Spleen (tissue), 7 donors: ENCODE measurements at regions not wholly inside any gene's neighbourhood (a gene's known extent, or its start where the extent isn't known, plus 50 kb on each side); places are given as distances from the start of the nearest gene placed in this dataset.

Experiments
- POLR2A ChIP-seq, 3 donors: fragments of 450-650 bp; IDR thresholded peaks; one replicate each; pipeline ENCODE4 v1.5.1; 2017; ENCODE audit warnings: antibody characterized with exemption in 3 of 3, mild to moderate bottlenecking in 1 of 3
- TF ChIP-seq, protein P1 (sequence below), 11 experiments: fragments of 200-600 bp in 7 of 11; fragments of 450-650 bp in 4 of 11; sonication (generic) in 4 of 11; IDR thresholded peaks in 8 of 11; conservative IDR thresholded peaks in 3 of 11; 1 replicate in 7 of 11; 2 replicates in 4 of 11; pipeline versions ENCODE4 v1.4.0 to v1.8.0; 2016 to 2021; ENCODE audit warnings: antibody characterized with exemption in 11 of 11, inconsistent platforms in 4 of 11, mild to moderate bottlenecking in 1 of 11
- donor health status: DM: no; HTN: no; CAD: no; lungs with moderate emphysema.
- donor health status: DM: no; HTN: no; CAD: no.
- donor health status: DM: no; HTN: no; CAD: no.

DNA sequence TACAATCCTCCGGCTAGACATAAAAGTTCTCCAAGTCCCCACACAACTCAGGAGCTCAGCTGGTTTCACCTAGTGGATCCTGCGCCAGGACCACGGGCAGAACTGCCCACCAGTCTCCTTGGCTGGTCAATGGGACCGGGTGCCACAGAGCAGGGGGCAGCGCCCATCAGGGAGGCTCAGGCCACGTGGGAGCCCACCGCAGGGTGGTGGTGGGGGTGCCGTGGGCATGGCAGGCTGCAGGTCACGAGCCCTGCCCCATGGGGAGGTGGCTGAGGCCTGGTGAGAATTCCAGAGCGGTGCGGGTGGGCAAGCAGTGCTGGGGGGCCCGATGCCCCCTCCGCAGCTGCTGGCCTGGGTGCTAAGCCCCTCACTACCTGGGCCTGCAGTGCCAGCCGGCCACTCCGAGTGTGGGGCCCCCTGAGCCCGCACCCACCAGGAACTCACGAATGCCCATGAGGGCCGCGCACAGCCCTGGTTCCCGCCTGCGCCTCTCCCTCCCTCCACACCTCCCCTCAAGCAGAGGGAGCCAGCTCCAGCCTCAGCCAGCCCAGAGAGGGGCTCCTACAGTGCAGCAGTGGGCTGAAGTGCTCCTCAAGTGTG is 1091.9 kb upstream of the TENM4 start:
- TF ChIP-seq, protein P1, sequence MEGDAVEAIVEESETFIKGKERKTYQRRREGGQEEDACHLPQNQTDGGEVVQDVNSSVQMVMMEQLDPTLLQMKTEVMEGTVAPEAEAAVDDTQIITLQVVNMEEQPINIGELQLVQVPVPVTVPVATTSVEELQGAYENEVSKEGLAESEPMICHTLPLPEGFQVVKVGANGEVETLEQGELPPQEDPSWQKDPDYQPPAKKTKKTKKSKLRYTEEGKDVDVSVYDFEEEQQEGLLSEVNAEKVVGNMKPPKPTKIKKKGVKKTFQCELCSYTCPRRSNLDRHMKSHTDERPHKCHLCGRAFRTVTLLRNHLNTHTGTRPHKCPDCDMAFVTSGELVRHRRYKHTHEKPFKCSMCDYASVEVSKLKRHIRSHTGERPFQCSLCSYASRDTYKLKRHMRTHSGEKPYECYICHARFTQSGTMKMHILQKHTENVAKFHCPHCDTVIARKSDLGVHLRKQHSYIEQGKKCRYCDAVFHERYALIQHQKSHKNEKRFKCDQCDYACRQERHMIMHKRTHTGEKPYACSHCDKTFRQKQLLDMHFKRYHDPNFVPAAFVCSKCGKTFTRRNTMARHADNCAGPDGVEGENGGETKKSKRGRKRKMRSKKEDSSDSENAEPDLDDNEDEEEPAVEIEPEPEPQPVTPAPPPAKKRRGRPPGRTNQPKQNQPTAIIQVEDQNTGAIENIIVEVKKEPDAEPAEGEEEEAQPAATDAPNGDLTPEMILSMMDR (IDR thresholded peaks at IDR 0.05 in 8 of 11, conservative IDR thresholded peaks at IDR 0.05 in 3 of 11), result no peak
- TF ChIP-seq POLR2A (IDR thresholded peaks at IDR 0.05), result no peak
